CD14-positive monocyte (primary cell): ENCODE measurements at regions not wholly inside any gene's neighbourhood (a gene's known extent, or its start where the extent isn't known, plus 50 kb on each side); places are given as distances from the start of the nearest gene placed in this dataset.
"Not testable (repeated sequence)": the region's sequence is repeated elsewhere in the genome, so short reads cannot be mapped to it uniquely, and the experiment has no call there.

Source experiments
- DNase-seq, 3 donors: peaks; one replicate each; pipeline ENCODE4 v3.0.0-alpha.2; 2011 to 2022
- H2AFZ ChIP-seq: 2 replicates; pipeline ENCODE4 v1.6.0; 2012; ENCODE audit warnings: mild to moderate bottlenecking, low read depth, low read length, inconsistent platforms; ENCODE audit not compliant: insufficient read depth, poor library complexity, severe bottlenecking
- H3K27ac ChIP-seq, 2 donors: 1 replicate in 1 of 2; 2 replicates in 1 of 2; pipeline ENCODE4 v1.5.1; 2012 to 2013; ENCODE audit warnings: low read length in 2 of 2, control low read depth in 1 of 2, inconsistent platforms in 1 of 2, low read depth in 1 of 2, mild to moderate bottlenecking in 1 of 2
- H3K27me3 ChIP-seq, 2 donors: one replicate each; pipeline versions ENCODE4 v1.6.0 to v1.6.1; 2011 to 2013; ENCODE audit warnings: low read length in 2 of 2; ENCODE audit not compliant: control insufficient read depth in 2 of 2, insufficient read depth in 2 of 2
- H3K36me3 ChIP-seq, 2 donors: replicated peaks in 1 of 2; 1 replicate in 1 of 2; 2 replicates in 1 of 2; pipeline versions ENCODE4 v1.5.1 to v1.6.1; 2012 to 2013; ENCODE audit warnings: low read length in 2 of 2, control low read depth in 1 of 2, inconsistent platforms in 1 of 2, mild to moderate bottlenecking in 1 of 2; ENCODE audit not compliant: insufficient read depth in 2 of 2, control insufficient read depth in 1 of 2
- H3K4me1 ChIP-seq, 2 donors: 1 replicate in 1 of 2; 2 replicates in 1 of 2; pipeline versions ENCODE4 v1.5.1 to v1.6.1; 2012 to 2013; ENCODE audit warnings: low read length in 2 of 2, control low read depth in 1 of 2, inconsistent platforms in 1 of 2, mild to moderate bottlenecking in 1 of 2, moderate library complexity in 1 of 2; ENCODE audit not compliant: insufficient read depth in 2 of 2, control insufficient read depth in 1 of 2
- H3K4me2 ChIP-seq: replicated peaks from 2 replicates; pipeline ENCODE3; 2012; ENCODE audit warnings: low read length, moderate library complexity, mild to moderate bottlenecking; ENCODE audit not compliant: poor library complexity, severe bottlenecking; ENCODE audit errors: extremely low read depth
- H3K4me3 ChIP-seq, 3 experiments: fragments of 200-600 bp in 1 of 3; sonication (generic) in 1 of 3; replicated peaks in 1 of 3; 1 replicate in 2 of 3; 2 replicates in 1 of 3; pipeline ENCODE4 v1.5.1; 2011 to 2013; ENCODE audit warnings: low read length in 3 of 3, mild to moderate bottlenecking in 3 of 3, control low read depth in 2 of 3, low read depth in 2 of 3, inconsistent platforms in 1 of 3, moderate library complexity in 1 of 3
- H3K79me2 ChIP-seq: 2 replicates; pipeline ENCODE4 v1.6.0; 2012; ENCODE audit warnings: mild to moderate bottlenecking, control low read depth, inconsistent platforms, low read length, moderate library complexity; ENCODE audit not compliant: insufficient read depth
- H3K9ac ChIP-seq: 2 replicates; pipeline ENCODE4 v1.6.0; 2017; ENCODE audit warnings: low read length, mild to moderate bottlenecking; ENCODE audit not compliant: insufficient read depth, poor library complexity, severe bottlenecking
- H3K9me3 ChIP-seq, 2 donors: replicated peaks in 1 of 2; 1 replicate in 1 of 2; 2 replicates in 1 of 2; pipeline versions ENCODE4 v1.5.1 to v1.6.1; 2012 to 2013; ENCODE audit warnings: low read length in 2 of 2, control low read depth in 1 of 2; ENCODE audit not compliant: control insufficient read depth in 1 of 2, insufficient read depth in 1 of 2
- H4K20me1 ChIP-seq: 2 replicates; pipeline ENCODE4 v1.6.0; 2012; ENCODE audit warnings: mild to moderate bottlenecking, low read length, control low read depth, moderate library complexity; ENCODE audit not compliant: insufficient read depth
- H3K27ac Mint-ChIP-seq, 7 donors: one replicate each; pipeline ENCODE4 v1.8.0; 2020; ENCODE audit warnings: mild to moderate bottlenecking in 7 of 7, mixed read lengths in 7 of 7, moderate library complexity in 6 of 7, inconsistent platforms in 2 of 7
- H3K27me3 Mint-ChIP-seq, 3 donors: one replicate each; pipeline ENCODE4 v1.8.0; 2021 to 2022; ENCODE audit warnings: low read depth in 3 of 3, mild to moderate bottlenecking in 3 of 3, mixed read lengths in 3 of 3, moderate library complexity in 3 of 3, inconsistent platforms in 1 of 3
- H3K36me3 Mint-ChIP-seq, 2 donors: one replicate each; pipeline ENCODE4 v1.8.0; 2020; ENCODE audit warnings: mixed read lengths in 2 of 2, inconsistent platforms in 1 of 2, mild to moderate bottlenecking in 1 of 2
- H3K4me1 Mint-ChIP-seq: one replicate; pipeline ENCODE4 v1.8.0; 2020; ENCODE audit warnings: mild to moderate bottlenecking, mixed read lengths
- H3K4me3 Mint-ChIP-seq, 2 donors: one replicate each; pipeline ENCODE4 v1.8.0; 2020; ENCODE audit warnings: mild to moderate bottlenecking in 2 of 2, mixed read lengths in 2 of 2, moderate library complexity in 1 of 2
- H3K9me3 Mint-ChIP-seq, 7 donors: one replicate each; pipeline ENCODE4 v1.8.0; 2020 to 2022; ENCODE audit warnings: mixed read lengths in 7 of 7, mild to moderate bottlenecking in 6 of 7, moderate library complexity in 6 of 7, inconsistent platforms in 2 of 7
- CTCF ChIP-seq: fragments of 200-600 bp; IDR thresholded peaks from one replicate; pipeline ENCODE4 v1.8.0; 2022; ENCODE audit warnings: antibody characterized with exemption, mild to moderate bottlenecking
- WGBS: methylation state at CpG from one replicate; pipeline ENCODE4 v1.1.5; 2013; ENCODE audit warnings: missing lambda C conversion rate; ENCODE audit not compliant: insufficient coverage; 5-methylcytosine and 5-hydroxymethylcytosine counted together
- intact Hi-C, 2 donors: fragments of 100-400 bp; cut with micrococcal nuclease; formaldehyde crosslinking; loops; one replicate each; pipeline versions ENCODE4 v1.15.0 to v1.15.1; 2023

DNA sequence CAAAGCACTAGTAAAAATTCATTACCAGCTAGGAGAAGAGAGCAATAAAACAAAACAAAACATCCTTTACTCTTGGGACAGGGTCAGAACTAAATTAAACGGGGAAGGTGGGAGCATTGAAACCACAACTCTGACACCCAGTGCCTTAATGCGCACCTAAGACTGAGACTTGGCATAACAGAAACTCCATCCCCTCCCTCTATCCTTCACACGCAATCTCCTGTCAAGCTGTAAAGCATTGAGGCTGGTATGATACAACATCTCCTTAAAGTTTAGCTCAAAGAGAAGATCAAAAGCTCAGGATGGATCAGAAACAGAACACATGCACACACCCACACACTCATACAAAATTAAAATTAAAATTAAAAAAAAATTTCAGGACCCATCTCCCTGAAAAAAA lies 951.3 kb downstream of the STIM2 start:
- Histone ChIP-seq H2AFZ (no peak overlapping the region), H3K4me3 (no peak overlapping the region), H3K4me1 (no peaks in the 10 kb centered on the region), H3K27ac (no peak overlapping the region), H3K9me3 (no peaks in the 10 kb centered on the region), H4K20me1 (no peaks in the 10 kb centered on the region), H3K27me3 (no peaks in the 10 kb centered on the region), H3K36me3 (no peaks in the 10 kb centered on the region), H3K9ac (no peak overlapping the region), H3K4me2 (no peak overlapping the region), H3K79me2 (no peaks in the 10 kb centered on the region)
- no peak for DNase-seq
- TF ChIP-seq CTCF: no peak
- Mint-ChIP-seq H3K4me3 (no peak overlapping the region), H3K9me3 (peaks cover 0 to 6% (median 3%) of the 10 kb centered on the region in 7 donors), H3K27me3 (no peaks in the 10 kb centered on the region), H3K27ac (no peak overlapping the region), H3K4me1 (no peaks in the 10 kb centered on the region), H3K36me3 (no peaks in the 10 kb centered on the region)
- intact Hi-C loops: no loop called here
- 69% methylated on average over 3 of the region's 3 CpGs for WGBS

DNA sequence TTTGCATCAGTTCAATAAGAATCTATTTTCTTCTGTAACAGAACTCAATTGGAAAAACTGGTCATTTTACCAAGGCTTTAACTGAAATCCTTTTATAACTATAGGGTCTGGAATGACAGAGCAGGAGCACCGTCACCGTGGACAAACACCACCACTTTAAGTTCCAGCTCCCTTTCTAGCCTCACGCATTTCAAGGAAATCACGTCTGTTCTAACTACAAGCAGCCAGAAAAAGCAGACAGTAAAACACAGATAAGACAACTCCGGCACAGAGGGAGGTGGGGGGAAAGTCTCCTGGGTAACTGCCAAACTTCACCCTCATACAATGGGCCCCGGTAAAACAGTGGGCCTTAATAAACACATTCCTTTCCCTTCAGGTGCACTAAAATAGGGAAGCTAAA lies 952.6 kb downstream of the STIM2 start:
- H3K4me3 ChIP-seq, H2AFZ ChIP-seq, H3K79me2 ChIP-seq, H3K4me2 ChIP-seq, H3K9me3 Mint-ChIP-seq, H3K27me3 ChIP-seq, DNase-seq, H3K4me3 Mint-ChIP-seq, H3K27ac ChIP-seq, H3K27ac Mint-ChIP-seq, H3K27me3 Mint-ChIP-seq, H3K9me3 ChIP-seq, H3K4me1 Mint-ChIP-seq, intact Hi-C loops, H3K4me1 ChIP-seq, H3K36me3 Mint-ChIP-seq, H3K9ac ChIP-seq, H3K36me3 ChIP-seq, H4K20me1 ChIP-seq: not testable (repeated sequence)
- WGBS: no CpG with 5 or more reads among the region's 6 CpGs

GRCh38 chr4:27813699-27814425 lies 953.2 kb downstream of the STIM2 start:
- H3K9ac ChIP-seq, H3K4me1 ChIP-seq, H4K20me1 ChIP-seq, H3K9me3 Mint-ChIP-seq, H3K36me3 Mint-ChIP-seq, H3K4me3 ChIP-seq, H3K27ac Mint-ChIP-seq, H3K27ac ChIP-seq, H3K79me2 ChIP-seq, H3K36me3 ChIP-seq, H2AFZ ChIP-seq, H3K27me3 Mint-ChIP-seq, H3K27me3 ChIP-seq, DNase-seq, H3K4me1 Mint-ChIP-seq, H3K9me3 ChIP-seq, H3K4me2 ChIP-seq, H3K4me3 Mint-ChIP-seq, intact Hi-C loops: not testable (repeated sequence)
- 92% methylated on average over 18 of the region's 18 CpGs for WGBS
